Loucy (cell line): ENCODE measurements at regions not wholly inside any gene's neighbourhood (a gene's known extent, or its start where the extent isn't known, plus 50 kb on each side); places are given as distances from the start of the nearest gene placed in this dataset.

Source experiments
- H2AFZ ChIP-seq: fragments of 200-600 bp; sonication (generic); 2 replicates; pipeline ENCODE4 v1.6.0; 2016; ENCODE audit warnings: antibody characterized with exemption, mild to moderate bottlenecking, low read length, moderate library complexity
- H3F3A ChIP-seq: fragments of 200-600 bp; 2 replicates; pipeline ENCODE4 v1.6.0; 2016; ENCODE audit warnings: antibody characterized with exemption, low read depth, mild to moderate bottlenecking
- H3K27me3 ChIP-seq: fragments of 200-600 bp; sonication (generic); 2 replicates; pipeline ENCODE4 v1.6.1; 2014; ENCODE audit warnings: low read length, mild to moderate bottlenecking; ENCODE audit not compliant: insufficient read depth, poor library complexity, severe bottlenecking
- H3K36me3 ChIP-seq: fragments of 200-600 bp; sonication (generic); 2 replicates; pipeline ENCODE4 v1.6.1; 2016; ENCODE audit warnings: low read length; ENCODE audit not compliant: insufficient read depth
- H3K4me1 ChIP-seq: fragments of 200-600 bp; sonication (generic); 2 replicates; pipeline ENCODE4 v1.5.1; 2014; ENCODE audit warnings: low read length, mild to moderate bottlenecking; ENCODE audit not compliant: insufficient read depth, poor library complexity, severe bottlenecking
- H3K4me2 ChIP-seq: fragments of 200-600 bp; sonication (generic); 2 replicates; pipeline ENCODE4 v1.6.0; 2014; ENCODE audit warnings: antibody characterized with exemption, low read length, low read depth, mild to moderate bottlenecking; ENCODE audit not compliant: poor library complexity, severe bottlenecking
- H3K4me3 ChIP-seq: fragments of 200-600 bp; sonication (generic); 2 replicates; pipeline ENCODE4 v1.5.1; 2014; ENCODE audit warnings: low read length, mild to moderate bottlenecking, mixed read lengths; ENCODE audit not compliant: poor library complexity, severe bottlenecking
- H3K79me2 ChIP-seq: fragments of 200-600 bp; sonication (generic); 2 replicates; pipeline ENCODE4 v1.6.1; 2014; ENCODE audit warnings: low read length; ENCODE audit not compliant: insufficient read depth
- H3K9ac ChIP-seq: fragments of 200-600 bp; sonication (generic); 2 replicates; pipeline ENCODE4 v1.6.0; 2014; ENCODE audit warnings: mild to moderate bottlenecking, low read depth, low read length, moderate library complexity; ENCODE audit not compliant: poor library complexity, severe bottlenecking
- H3K9me2 ChIP-seq: fragments of 200-600 bp; sonication (generic); replicated peaks from 2 replicates; pipeline ENCODE4 v1.6.1; 2016; ENCODE audit warnings: low read depth, low read length, mixed read lengths
- H3K9me3 ChIP-seq: fragments of 200-600 bp; sonication (generic); 2 replicates; pipeline ENCODE4 v1.6.1; 2014; ENCODE audit warnings: mild to moderate bottlenecking, antibody characterized with exemption, low read length, low read depth; ENCODE audit not compliant: insufficient read depth
- H4K20me1 ChIP-seq: fragments of 200-600 bp; sonication (generic); 2 replicates; pipeline ENCODE4 v1.6.0; 2014; ENCODE audit warnings: antibody characterized with exemption, low read length, mild to moderate bottlenecking; ENCODE audit not compliant: insufficient read depth, poor library complexity, severe bottlenecking
- EZH2phosphoT487 ChIP-seq: fragments of 200-600 bp; IDR thresholded peaks from 2 replicates; pipeline ENCODE4 v1.6.1; 2018; ENCODE audit warnings: antibody characterized with exemption, mild to moderate bottlenecking, moderate library complexity, borderline replicate concordance
- TF ChIP-seq, protein P1 (sequence below): fragments of 200-600 bp; sonication (generic); conservative IDR thresholded peaks from 2 replicates; pipeline ENCODE4 v1.5.1; 2014; ENCODE audit warnings: mild to moderate bottlenecking, antibody characterized with exemption, low read length

- no peak overlapping the region for H2AFZ ChIP-seq
- H3K4me2 ChIP-seq, result no peak overlapping the region
- H3K9me2 ChIP-seq, result no peaks in the 10 kb centered on the region; the same call in 1 of the 2 replicates
- H3F3A ChIP-seq, result no peaks in the 10 kb centered on the region
- no peaks in the 10 kb centered on the region for H3K36me3 ChIP-seq
- H3K79me2 ChIP-seq, result no peaks in the 10 kb centered on the region
- no peaks in the 10 kb centered on the region for H3K4me1 ChIP-seq
- H4K20me1 ChIP-seq, result no peaks in the 10 kb centered on the region
- H3K4me3 ChIP-seq, result no peak overlapping the region
- TF ChIP-seq EZH2phosphoT487, result no peak
- TF ChIP-seq, protein P1, sequence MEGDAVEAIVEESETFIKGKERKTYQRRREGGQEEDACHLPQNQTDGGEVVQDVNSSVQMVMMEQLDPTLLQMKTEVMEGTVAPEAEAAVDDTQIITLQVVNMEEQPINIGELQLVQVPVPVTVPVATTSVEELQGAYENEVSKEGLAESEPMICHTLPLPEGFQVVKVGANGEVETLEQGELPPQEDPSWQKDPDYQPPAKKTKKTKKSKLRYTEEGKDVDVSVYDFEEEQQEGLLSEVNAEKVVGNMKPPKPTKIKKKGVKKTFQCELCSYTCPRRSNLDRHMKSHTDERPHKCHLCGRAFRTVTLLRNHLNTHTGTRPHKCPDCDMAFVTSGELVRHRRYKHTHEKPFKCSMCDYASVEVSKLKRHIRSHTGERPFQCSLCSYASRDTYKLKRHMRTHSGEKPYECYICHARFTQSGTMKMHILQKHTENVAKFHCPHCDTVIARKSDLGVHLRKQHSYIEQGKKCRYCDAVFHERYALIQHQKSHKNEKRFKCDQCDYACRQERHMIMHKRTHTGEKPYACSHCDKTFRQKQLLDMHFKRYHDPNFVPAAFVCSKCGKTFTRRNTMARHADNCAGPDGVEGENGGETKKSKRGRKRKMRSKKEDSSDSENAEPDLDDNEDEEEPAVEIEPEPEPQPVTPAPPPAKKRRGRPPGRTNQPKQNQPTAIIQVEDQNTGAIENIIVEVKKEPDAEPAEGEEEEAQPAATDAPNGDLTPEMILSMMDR, result no peak
- no peaks in the 10 kb centered on the region for H3K27me3 ChIP-seq
- no peaks in the 10 kb centered on the region for H3K9me3 ChIP-seq
- H3K9ac ChIP-seq, result no peak overlapping the region
Observed at GRCh38 chr7:93757426-93757825, 133.1 kb downstream of the TFPI2 start.

DNA sequence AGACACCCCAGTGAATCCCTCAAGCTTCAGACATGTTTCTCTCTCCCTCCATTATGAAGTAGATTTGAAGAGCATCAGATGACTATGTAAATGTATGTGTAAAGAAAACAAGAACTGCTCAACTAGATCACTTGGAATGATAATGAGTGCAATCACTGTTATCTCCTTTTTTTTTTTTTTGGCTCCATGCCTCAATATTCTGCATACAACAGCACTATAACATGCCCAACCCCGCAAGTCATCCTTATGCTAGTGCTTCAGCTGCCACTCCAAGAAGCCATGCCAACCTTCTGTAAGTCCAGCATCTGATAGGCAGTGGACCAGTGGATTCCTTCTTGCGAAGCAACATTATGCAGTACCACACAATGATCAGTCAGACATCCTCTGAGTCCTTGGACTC, 133.7 kb downstream of the TFPI2 start:
- H3K4me1 ChIP-seq, result no peaks in the 10 kb centered on the region
- H3K9ac ChIP-seq, result no peak overlapping the region
- H3K79me2 ChIP-seq, result no peaks in the 10 kb centered on the region
- no peaks in the 10 kb centered on the region; the same call in 1 of the 2 replicates for H3K9me2 ChIP-seq
- no peaks in the 10 kb centered on the region for H3K36me3 ChIP-seq
- H3K4me2 ChIP-seq, result no peak overlapping the region
- H2AFZ ChIP-seq, result no peak overlapping the region
- no peaks in the 10 kb centered on the region for H3K27me3 ChIP-seq
- no peak overlapping the region for H3K4me3 ChIP-seq
- H3K9me3 ChIP-seq, result no peaks in the 10 kb centered on the region
- TF ChIP-seq EZH2phosphoT487, result no peak
- TF ChIP-seq, protein P1, result no peak
- no peaks in the 10 kb centered on the region for H4K20me1 ChIP-seq
- no peaks in the 10 kb centered on the region for H3F3A ChIP-seq

GRCh38 chr7:93751421-93751820, 139.1 kb downstream of the TFPI2 start:
- no peaks in the 10 kb centered on the region for H3K36me3 ChIP-seq
- no peaks in the 10 kb centered on the region for H3K27me3 ChIP-seq
- TF ChIP-seq, protein P1, result no peak
- TF ChIP-seq EZH2phosphoT487, result no peak

More at GRCh38 chr7:93751421-93751820, 139.1 kb downstream of the TFPI2 start:
- Histone ChIP-seq H3K9me2 (no peaks in the 10 kb centered on the region; the same call in 1 of the 2 replicates), H3K9me3 (no peaks in the 10 kb centered on the region), H4K20me1 (no peaks in the 10 kb centered on the region), H2AFZ (no peak overlapping the region), H3K4me1 (no peaks in the 10 kb centered on the region), H3K4me2 (no peak overlapping the region), H3K9ac (no peak overlapping the region), H3K4me3 (no peak overlapping the region), H3K79me2 (no peaks in the 10 kb centered on the region), H3F3A (no peaks in the 10 kb centered on the region)
